T-helper 2 cell treated with Interferon-gamma antibody and Interleukin-4, amounts not matched to agents 5 μg/mL and 100 μg/mL, for 36 hours (primary cell): ENCODE measurements at regions not wholly inside any gene's neighbourhood (a gene's known extent, or its start where the extent isn't known, plus 50 kb on each side); places are given as distances from the start of the nearest gene placed in this dataset.
A peak's percentile ranks its signal among the peaks of the same experiment; 100 is the strongest.

ENCODE experiments used
- DNase-seq: peaks from one replicate; pipeline ENCODE4 v3.0.0; 2021; ENCODE audit warnings: low spot score
- H3K27ac Mint-ChIP-seq: one replicate; pipeline ENCODE4 v1.8.0; 2021; ENCODE audit warnings: mild to moderate bottlenecking, mixed read lengths
- H3K27me3 Mint-ChIP-seq: one replicate; pipeline ENCODE4 v1.8.0; 2021; ENCODE audit warnings: low read depth, mixed read lengths
- H3K36me3 Mint-ChIP-seq: one replicate; pipeline ENCODE4 v1.8.0; 2021; ENCODE audit warnings: low read depth, mixed read lengths
- H3K4me1 Mint-ChIP-seq: one replicate; pipeline ENCODE4 v1.8.0; 2021; ENCODE audit warnings: low read depth, mixed read lengths
- H3K4me3 Mint-ChIP-seq: one replicate; pipeline ENCODE4 v1.8.0; 2022; ENCODE audit warnings: mild to moderate bottlenecking, moderate library complexity, mixed read lengths
- H3K9me3 Mint-ChIP-seq: one replicate; pipeline ENCODE4 v1.8.0; 2021; ENCODE audit warnings: mixed read lengths

- Mint-ChIP-seq H3K36me3 (peaks cover 6% of the 10 kb centered on the region), H3K9me3 (peaks cover 19% of the 10 kb centered on the region), H3K27ac (no peak overlapping the region), H3K4me3 (no peak overlapping the region), H3K27me3 (no peaks in the 10 kb centered on the region), H3K4me1 (peaks cover 15% of the 10 kb centered on the region)
- no peak for DNase-seq
Observed at GRCh38 chr6:130676773-130677144, 150.4 kb upstream of the SMLR1 start.

GRCh38 chr6:130677312-130677711, 149.9 kb upstream of the SMLR1 start:
- peaks cover 15% of the 10 kb centered on the region for H3K4me1 Mint-ChIP-seq
- H3K4me3 Mint-ChIP-seq, result no peak overlapping the region
- no peak overlapping the region for H3K27ac Mint-ChIP-seq
- DNase-seq, result no peak
- H3K27me3 Mint-ChIP-seq, result no peaks in the 10 kb centered on the region
- peaks cover 16% of the 10 kb centered on the region for H3K9me3 Mint-ChIP-seq
- peaks cover 6% of the 10 kb centered on the region for H3K36me3 Mint-ChIP-seq

- DNase-seq, result no peak
- H3K27ac Mint-ChIP-seq, result no peak overlapping the region
- H3K4me1 Mint-ChIP-seq, result peaks cover 15% of the 10 kb centered on the region
- H3K4me3 Mint-ChIP-seq, result no peak overlapping the region
- peaks cover 6% of the 10 kb centered on the region for H3K36me3 Mint-ChIP-seq
- H3K9me3 Mint-ChIP-seq, result peaks cover 16% of the 10 kb centered on the region
- H3K27me3 Mint-ChIP-seq, result no peaks in the 10 kb centered on the region
Observed at GRCh38 chr6:130677766-130678165, 149.4 kb upstream of the SMLR1 start.

GRCh38 chr6:130679684-130680083, 147.5 kb upstream of the SMLR1 start:
- Mint-ChIP-seq H3K27ac (no peak overlapping the region), H3K4me3 (no peak overlapping the region), H3K27me3 (no peaks in the 10 kb centered on the region), H3K4me1 (peaks cover 18% of the 10 kb centered on the region), H3K36me3 (peaks cover 6% of the 10 kb centered on the region), H3K9me3 (peaks cover 16% of the 10 kb centered on the region)
- DNase-seq, result no peak

GRCh38 chr6:130680116-130680515, 147.1 kb upstream of the SMLR1 start:
- Mint-ChIP-seq H3K4me3 (no peak overlapping the region), H3K36me3 (peaks cover 6% of the 10 kb centered on the region), H3K27ac (no peak overlapping the region), H3K4me1 (peaks cover 16% of the 10 kb centered on the region), H3K27me3 (no peaks in the 10 kb centered on the region), H3K9me3 (peaks cover 16% of the 10 kb centered on the region)
- no peak for DNase-seq

- Mint-ChIP-seq H3K27ac (no peak overlapping the region), H3K36me3 (peaks cover 6% of the 10 kb centered on the region), H3K9me3 (peaks cover 16% of the 10 kb centered on the region), H3K4me1 (peaks cover 12% of the 10 kb centered on the region), H3K4me3 (no peak overlapping the region), H3K27me3 (no peaks in the 10 kb centered on the region)
- no peak for DNase-seq
Observed at GRCh38 chr6:130681028-130681427, 146.2 kb upstream of the SMLR1 start.

- Mint-ChIP-seq H3K27ac (no peak overlapping the region), H3K4me1 (peaks cover 4% of the 10 kb centered on the region), H3K9me3 (peaks cover 16% of the 10 kb centered on the region), H3K36me3 (peaks cover 6% of the 10 kb centered on the region), H3K27me3 (no peaks in the 10 kb centered on the region), H3K4me3 (no peak overlapping the region)
- no peak for DNase-seq
Observed at GRCh38 chr6:130682066-130682465, 145.1 kb upstream of the SMLR1 start.

- H3K36me3 Mint-ChIP-seq, result no peaks in the 10 kb centered on the region
- peaks cover 7% of the 10 kb centered on the region for H3K9me3 Mint-ChIP-seq
- DNase-seq, result no peak
- no peak overlapping the region for H3K27ac Mint-ChIP-seq
- peaks cover 2% of the 10 kb centered on the region for H3K4me1 Mint-ChIP-seq
- no peak overlapping the region for H3K4me3 Mint-ChIP-seq
- H3K27me3 Mint-ChIP-seq, result no peaks in the 10 kb centered on the region
Observed at GRCh38 chr6:130683761-130684517, 143.3 kb upstream of the SMLR1 start.

- Mint-ChIP-seq H3K4me1 (peaks cover 30% of the 10 kb centered on the region), H3K9me3 (peaks cover 27% of the 10 kb centered on the region), H3K4me3 (no peak overlapping the region), H3K27me3 (no peaks in the 10 kb centered on the region), H3K36me3 (peaks cover 15% of the 10 kb centered on the region), H3K27ac (no peak overlapping the region)
- no peak for DNase-seq
Observed at GRCh38 chr6:130692659-130693058, 134.5 kb upstream of the SMLR1 start.

GRCh38 chr6:130693944-130694343, 133.3 kb upstream of the SMLR1 start:
- peaks cover 35% of the 10 kb centered on the region for H3K4me1 Mint-ChIP-seq
- H3K36me3 Mint-ChIP-seq, result peaks cover 15% of the 10 kb centered on the region
- H3K27me3 Mint-ChIP-seq, result no peaks in the 10 kb centered on the region
- no peak overlapping the region for H3K4me3 Mint-ChIP-seq
- no peak for DNase-seq
- H3K27ac Mint-ChIP-seq, result no peak overlapping the region
- peaks cover 27% of the 10 kb centered on the region for H3K9me3 Mint-ChIP-seq

GRCh38 chr6:130694606-130695005, 132.6 kb upstream of the SMLR1 start:
- Mint-ChIP-seq H3K27me3 (no peaks in the 10 kb centered on the region), H3K4me3 (no peak overlapping the region), H3K27ac (no peak overlapping the region), H3K9me3 (peaks cover 27% of the 10 kb centered on the region), H3K36me3 (peaks cover 15% of the 10 kb centered on the region), H3K4me1 (peaks cover 35% of the 10 kb centered on the region)
- no peak for DNase-seq

GRCh38 chr6:130696806-130697205, 130.4 kb upstream of the SMLR1 start:
- peak overlapping the region; percentile 29 for H3K27ac Mint-ChIP-seq
- peaks cover 38% of the 10 kb centered on the region for H3K4me1 Mint-ChIP-seq
- H3K27me3 Mint-ChIP-seq, result peaks cover 3% of the 10 kb centered on the region
- peaks cover 27% of the 10 kb centered on the region for H3K9me3 Mint-ChIP-seq
- DNase-seq, result no peak
- H3K36me3 Mint-ChIP-seq, result peaks cover 18% of the 10 kb centered on the region
- no peak overlapping the region for H3K4me3 Mint-ChIP-seq

GRCh38 chr6:130697271-130697994, 129.8 kb upstream of the SMLR1 start:
- Mint-ChIP-seq H3K4me1 (peaks cover 33% of the 10 kb centered on the region), H3K27me3 (peaks cover 3% of the 10 kb centered on the region), H3K4me3 (peak overlapping the region; percentile 45), H3K27ac (peak overlapping the region; percentile 75), H3K36me3 (peaks cover 16% of the 10 kb centered on the region), H3K9me3 (peaks cover 23% of the 10 kb centered on the region)
- DNase-seq, result no peak

- H3K27ac Mint-ChIP-seq, result peak overlapping the region; percentile 75
- H3K27me3 Mint-ChIP-seq, result peaks cover 6% of the 10 kb centered on the region
- H3K36me3 Mint-ChIP-seq, result peaks cover 18% of the 10 kb centered on the region
- H3K4me1 Mint-ChIP-seq, result peaks cover 33% of the 10 kb centered on the region
- peak overlapping the region; percentile 45 for H3K4me3 Mint-ChIP-seq
- peaks cover 29% of the 10 kb centered on the region for H3K9me3 Mint-ChIP-seq
- peak; percentile 45 for DNase-seq
Observed at GRCh38 chr6:130697995-130698535, 129.1 kb upstream of the SMLR1 start.
